ENCODE measurements at regions not wholly inside any gene's neighbourhood (a gene's known extent, or its start where the extent isn't known, plus 50 kb on each side); places are given as distances from the start of the nearest gene placed in this dataset.

DNA sequence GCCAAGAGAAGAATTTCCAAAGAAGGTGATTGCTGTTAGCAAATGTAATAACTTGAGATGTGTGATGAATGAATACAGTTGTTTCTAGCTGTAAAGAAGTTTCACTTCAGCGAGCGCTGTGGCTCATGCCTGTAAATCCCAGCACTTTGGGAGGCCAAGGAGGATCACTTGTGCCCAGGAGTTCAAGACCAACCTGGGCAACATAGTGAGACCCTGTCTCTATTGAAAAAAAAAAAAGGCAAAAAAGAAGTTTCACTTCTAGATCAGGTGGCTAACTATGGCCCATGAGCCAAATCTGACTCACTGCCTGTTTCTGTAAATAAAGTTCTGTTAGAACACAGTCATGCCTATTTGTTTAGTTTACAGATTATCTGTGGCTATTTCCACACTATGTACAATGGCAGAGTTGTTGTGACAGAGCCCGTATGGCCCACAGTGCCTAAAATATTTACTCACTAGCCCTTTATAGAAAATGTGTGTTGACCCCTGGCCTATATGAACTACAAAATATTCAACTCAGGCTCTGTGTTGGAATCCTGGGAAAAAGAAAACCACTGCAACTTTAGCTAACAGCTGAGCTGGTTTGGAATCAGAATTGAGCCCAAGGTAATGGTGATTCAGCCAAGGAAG, 54.1 kb upstream of the PRPS1 start:
- TF ChIP-seq, protein P1, sequence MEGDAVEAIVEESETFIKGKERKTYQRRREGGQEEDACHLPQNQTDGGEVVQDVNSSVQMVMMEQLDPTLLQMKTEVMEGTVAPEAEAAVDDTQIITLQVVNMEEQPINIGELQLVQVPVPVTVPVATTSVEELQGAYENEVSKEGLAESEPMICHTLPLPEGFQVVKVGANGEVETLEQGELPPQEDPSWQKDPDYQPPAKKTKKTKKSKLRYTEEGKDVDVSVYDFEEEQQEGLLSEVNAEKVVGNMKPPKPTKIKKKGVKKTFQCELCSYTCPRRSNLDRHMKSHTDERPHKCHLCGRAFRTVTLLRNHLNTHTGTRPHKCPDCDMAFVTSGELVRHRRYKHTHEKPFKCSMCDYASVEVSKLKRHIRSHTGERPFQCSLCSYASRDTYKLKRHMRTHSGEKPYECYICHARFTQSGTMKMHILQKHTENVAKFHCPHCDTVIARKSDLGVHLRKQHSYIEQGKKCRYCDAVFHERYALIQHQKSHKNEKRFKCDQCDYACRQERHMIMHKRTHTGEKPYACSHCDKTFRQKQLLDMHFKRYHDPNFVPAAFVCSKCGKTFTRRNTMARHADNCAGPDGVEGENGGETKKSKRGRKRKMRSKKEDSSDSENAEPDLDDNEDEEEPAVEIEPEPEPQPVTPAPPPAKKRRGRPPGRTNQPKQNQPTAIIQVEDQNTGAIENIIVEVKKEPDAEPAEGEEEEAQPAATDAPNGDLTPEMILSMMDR (IDR thresholded peaks at IDR 0.05), result no peak
- no peak for TF ChIP-seq ZFX (IDR thresholded peaks at IDR 0.05; ENCODE audit: borderline replicate concordance)
- peak overlapping the region; percentile 23; the same call in 1 of the 2 replicates for H3K27ac ChIP-seq

DNA sequence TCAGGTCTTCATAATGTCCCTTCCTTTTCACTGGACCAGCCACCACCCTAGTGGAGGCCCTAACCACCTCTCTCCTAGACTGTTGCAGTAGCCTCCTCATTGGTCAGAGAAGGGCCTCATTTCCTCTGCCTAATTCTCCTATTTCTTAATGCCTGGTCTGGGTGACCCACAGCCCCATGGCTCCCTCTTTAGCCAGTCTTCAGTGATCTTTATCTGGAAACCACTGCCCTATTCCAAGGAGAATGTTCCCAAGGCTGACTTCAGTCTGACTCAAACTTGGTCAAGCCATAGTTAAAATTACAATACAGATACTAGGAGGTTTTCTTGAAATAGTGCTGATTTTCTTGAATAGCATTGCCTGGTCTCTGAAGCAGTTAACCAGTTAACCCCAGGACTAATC, 53.6 kb upstream of the PRPS1 start:
- TF ChIP-seq, protein P1 (IDR thresholded peaks at IDR 0.05), result no peak
- no peak for TF ChIP-seq ZFX (IDR thresholded peaks at IDR 0.05; ENCODE audit: borderline replicate concordance)
- H3K27ac ChIP-seq, result peak overlapping the region; percentile 23; the same call in 1 of the 2 replicates

DNA sequence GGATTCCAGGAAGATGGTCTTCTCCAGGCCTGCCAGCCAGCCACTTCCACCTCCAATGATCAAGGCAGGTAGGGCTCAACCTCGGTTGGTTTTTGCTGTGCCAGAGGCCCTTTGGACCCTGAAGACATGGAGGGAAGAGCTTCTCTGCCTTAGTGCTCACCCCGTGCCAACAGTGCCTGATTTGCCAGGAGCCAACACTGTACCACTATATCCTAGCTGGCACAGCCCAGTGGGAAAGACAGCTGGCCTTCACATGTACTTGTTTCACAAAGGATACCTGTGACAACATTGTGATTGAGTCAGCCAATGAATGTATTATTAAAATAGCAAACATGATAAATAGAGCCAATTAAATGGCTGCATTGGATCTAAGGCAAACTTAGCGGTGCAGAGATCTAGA, 51.9 kb upstream of the PRPS1 start:
- no peak overlapping the region for H3K27ac ChIP-seq
- TF ChIP-seq, protein P1 (IDR thresholded peaks at IDR 0.05), result no peak
- no peak for TF ChIP-seq ZFX (IDR thresholded peaks at IDR 0.05; ENCODE audit: borderline replicate concordance)

DNA sequence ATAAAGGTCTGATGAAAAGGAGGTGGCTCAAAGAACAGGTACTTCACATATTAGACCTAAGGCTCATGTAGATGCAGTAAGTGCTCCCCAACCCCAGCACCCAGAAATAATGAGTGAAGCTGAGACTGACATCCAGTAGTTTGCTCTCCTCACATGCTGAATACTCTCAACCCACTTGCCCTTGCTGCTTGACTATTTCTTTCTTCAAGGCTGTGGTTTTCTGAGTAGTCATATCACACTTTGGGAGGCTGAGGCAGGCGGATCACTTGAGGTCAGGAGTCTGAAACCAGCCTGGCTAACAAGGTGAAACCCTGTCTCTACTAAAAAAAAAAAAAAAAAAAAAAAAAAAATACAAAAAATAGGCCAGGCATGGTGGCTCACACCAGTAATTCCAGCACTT, 51.5 kb upstream of the PRPS1 start:
- TF ChIP-seq, protein P1 (IDR thresholded peaks at IDR 0.05), result no peak
- no peak for TF ChIP-seq ZFX (IDR thresholded peaks at IDR 0.05; ENCODE audit: borderline replicate concordance)
- no peak overlapping the region for H3K27ac ChIP-seq

DNA sequence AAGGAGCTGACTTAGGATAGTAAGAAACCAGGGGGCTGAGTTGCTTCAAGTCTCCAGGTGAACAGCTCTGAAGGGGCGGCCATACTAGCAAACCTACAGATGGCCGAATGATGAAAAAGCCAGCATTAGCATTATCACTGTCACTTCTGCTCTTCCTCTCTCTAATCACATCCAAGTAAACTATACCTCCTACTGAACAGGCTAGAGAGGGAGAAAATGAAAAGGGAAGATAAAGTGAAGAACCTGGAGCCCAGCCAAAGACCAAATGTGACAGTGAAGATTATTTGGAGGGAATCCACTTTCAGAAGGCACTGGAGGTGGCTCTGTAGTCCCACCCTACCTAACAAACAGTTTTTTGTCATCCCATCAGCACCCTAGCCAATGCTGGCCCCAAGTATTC, 50.4 kb upstream of the PRPS1 start:
- no peak overlapping the region for H3K27ac ChIP-seq
- TF ChIP-seq, protein P1 (IDR thresholded peaks at IDR 0.05), result no peak
- no peak for TF ChIP-seq ZFX (IDR thresholded peaks at IDR 0.05; ENCODE audit: borderline replicate concordance)
